NOMO-1 treated with dmso at 0.1 percent for 144 hours (cell line): ENCODE measurements at regions not wholly inside any gene's neighbourhood (a gene's known extent, or its start where the extent isn't known, plus 50 kb on each side); places are given as distances from the start of the nearest gene placed in this dataset.
"Not testable (repeated sequence)": the region's sequence is repeated elsewhere in the genome, so short reads cannot be mapped to it uniquely, and the experiment has no call there.

Experiments used
- DNase-seq: peaks from one replicate; lab custom pipeline; 2025; ENCODE audit not compliant: unreplicated experiment; lab: John Stamatoyannopoulos, UW

DNA sequence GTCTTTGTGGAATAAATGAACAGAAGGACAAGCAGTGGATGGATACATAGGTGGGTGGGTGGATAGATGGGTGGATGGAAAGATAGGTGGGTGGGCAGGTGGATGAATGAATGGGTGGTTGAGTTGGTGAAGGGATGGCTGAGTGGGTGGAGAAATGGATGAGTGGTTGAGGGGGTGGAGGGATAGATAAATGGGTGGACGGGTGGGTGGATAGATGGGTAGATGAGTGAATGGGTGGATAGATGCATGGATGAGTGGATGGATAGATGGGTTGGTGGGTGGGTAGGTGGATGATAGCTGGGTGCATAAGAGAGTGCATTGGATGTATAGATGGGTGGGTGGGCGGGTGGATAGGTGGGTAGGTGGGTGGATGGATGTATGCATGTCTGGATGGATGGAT, 63.5 kb downstream of the UNC93B1 start:
- not testable (repeated sequence) for DNase-seq

DNA sequence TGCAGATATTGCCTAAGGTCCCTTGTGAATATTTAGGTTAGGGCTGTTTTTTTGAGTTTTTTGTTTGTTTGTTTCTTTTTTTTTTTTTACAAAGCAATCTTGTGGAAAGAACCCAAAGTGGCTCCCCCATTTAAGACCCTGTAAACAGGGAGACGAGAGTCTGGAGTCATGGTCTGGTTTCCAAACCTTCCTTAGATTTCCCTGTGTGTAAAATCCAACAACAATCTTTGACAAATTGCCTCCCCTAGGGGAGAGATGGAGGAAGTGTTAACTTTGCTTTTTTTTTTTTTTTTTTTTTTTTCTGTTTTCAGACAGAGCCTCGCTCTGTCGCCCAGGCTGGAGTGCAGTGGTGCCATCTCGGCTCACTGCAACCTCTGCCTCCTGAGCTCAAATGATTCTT, 64.9 kb downstream of the UNC93B1 start:
- DNase-seq, result not testable (repeated sequence)

DNA sequence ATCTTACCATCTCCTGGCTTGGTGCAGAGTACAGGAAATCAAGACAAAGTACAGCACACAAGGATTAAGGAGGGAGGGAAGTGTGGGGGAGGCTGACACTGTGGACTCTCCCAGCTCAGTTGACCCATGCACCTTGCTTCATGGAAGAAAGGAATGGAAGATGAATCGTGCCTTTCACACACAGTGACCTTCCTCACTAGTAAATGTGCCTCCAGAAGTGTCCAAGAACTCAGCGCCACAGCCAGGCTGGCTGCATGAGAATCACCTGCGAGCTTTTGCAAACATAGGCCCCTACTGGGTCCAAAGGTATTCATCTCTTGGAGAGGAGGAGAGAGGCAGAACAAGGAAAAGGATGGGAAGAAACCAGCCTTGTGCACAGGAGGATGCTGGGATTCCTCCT, 65.5 kb downstream of the UNC93B1 start:
- DNase-seq, result not testable (repeated sequence)

DNA sequence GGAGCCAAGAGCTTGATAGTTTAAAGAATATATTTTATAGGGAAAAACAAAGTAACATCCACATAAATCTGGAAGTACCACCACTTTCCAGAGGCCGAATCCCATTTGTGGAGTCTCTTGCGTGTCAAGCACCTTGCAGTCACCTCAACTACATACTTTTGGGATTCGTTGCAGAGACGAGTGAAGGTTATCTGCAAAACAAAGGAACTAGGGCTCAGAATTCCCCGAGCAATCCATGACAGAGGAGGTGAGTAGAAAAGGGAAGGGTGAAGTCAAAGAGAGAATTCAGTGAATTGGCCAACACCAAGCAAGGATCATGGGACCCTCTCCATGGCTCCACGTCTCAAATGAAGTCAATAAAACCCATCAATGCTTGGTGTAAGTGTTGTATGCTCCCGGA, 80.3 kb downstream of the UNC93B1 start:
- not testable (repeated sequence) for DNase-seq

DNA sequence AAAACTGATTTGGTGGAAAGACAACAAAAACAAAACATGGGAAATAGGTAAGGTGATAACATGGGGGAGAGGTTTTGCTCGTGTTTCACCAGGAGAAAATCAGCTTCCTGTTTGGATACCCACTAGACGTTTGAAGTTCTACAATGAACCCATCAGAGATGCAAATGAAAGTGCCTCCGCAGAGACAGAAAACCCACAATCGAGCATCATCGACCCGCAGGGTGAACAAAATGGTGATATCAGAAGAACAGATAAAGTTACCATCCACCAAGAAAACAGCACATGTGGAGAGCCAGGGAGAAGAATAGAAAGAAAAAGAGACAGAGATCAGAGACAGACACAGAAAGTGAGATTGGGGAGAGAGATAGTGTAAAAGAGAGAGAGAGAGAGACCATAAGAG, 83.4 kb downstream of the UNC93B1 start:
- DNase-seq, result not testable (repeated sequence)

DNA sequence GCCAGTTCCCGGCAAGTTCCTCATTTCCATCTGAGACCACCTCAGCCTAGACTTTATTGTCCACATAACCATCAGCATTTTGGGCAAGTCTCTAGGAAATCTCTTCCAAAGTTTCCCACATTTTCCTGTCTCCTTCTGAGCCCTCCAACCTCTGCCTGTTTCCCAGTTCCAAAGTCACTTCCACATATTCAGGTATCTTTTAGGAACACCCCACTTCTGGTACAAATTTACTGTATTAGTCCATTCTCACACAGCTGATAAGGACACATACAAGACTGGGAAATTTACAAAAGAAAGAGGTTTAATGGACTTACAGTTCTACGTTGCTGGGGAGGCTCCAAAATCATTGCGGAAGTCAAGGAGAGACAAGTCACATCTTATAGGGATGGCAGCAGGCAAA, 91.7 kb downstream of the UNC93B1 start:
- not testable (repeated sequence) for DNase-seq

DNA sequence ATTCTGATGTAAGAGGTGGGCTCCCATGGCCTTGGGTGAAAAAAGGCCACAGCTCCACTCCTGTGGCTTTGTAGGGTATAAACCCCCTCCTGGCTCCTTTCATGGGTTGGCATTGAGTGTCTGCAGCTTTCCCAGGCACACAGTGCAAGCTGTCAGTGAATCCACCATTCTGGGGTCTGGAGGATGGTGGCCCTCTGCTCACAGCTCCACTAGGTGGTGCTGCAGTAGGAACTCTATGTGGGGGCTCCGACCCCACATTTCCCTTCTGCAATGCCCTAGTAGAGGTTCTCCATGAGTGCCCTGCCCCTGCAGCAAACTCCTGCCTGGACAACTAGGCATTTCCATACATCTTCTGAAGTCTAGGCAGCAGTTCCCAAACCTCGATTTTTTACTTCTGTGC, 92.7 kb downstream of the UNC93B1 start:
- DNase-seq, result not testable (repeated sequence)

DNA sequence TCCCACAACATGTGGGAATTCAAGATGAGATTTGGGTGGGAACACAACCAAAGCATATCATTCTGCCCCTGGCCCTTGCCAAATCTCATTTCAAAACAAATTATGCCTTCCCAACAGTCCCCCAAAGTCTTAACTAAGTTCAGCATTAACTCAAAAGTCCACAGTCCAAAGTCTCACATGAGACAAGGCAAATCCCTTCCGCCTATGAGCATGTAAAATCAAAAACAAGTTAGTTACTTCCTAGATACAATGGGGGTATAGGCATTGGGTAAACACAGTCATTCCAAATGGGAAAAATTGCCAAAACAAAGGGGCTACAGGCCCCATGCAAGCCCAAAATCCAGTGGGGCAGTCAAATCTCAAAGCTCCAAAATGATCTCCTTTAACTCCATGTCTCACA, 93.1 kb downstream of the UNC93B1 start:
- not testable (repeated sequence) for DNase-seq

DNA sequence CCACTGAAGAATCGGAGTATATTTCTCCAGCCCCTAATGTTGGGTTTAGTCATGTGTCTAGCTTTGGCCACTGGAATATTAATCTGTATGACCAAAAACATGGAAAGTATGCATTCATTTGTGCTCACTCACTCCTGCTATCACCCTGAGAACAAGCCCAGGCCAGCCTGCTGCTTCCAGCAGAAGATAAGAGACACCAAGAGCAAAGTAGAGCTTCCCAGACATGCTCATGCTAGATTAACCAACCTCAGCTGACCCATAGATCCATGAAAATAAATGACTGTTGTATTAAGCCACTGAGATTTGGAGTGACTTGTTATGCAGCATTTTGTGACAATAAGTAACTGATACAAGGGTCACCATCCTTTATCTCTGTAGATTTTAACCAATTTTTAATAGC, 96.9 kb downstream of the UNC93B1 start:
- DNase-seq, result not testable (repeated sequence)

DNA sequence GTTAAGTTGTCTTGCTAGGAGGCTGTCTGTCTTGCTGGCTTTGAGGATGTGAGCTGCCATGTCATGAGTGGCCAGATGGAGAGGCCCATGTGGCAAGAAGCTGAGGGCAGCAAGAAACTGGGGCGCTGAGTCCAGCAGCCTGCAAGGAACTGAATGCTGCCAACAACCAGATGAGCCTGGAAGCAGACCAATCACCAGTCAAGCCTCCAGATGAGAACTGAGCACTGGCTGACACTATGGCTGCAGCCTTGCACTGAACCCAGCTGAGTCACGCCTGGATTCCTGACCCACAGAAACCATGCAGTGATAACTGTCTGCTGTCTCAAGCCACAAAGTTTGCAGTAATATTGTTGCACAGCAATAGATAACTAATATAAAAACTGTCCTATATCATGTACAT, 104.4 kb downstream of the UNC93B1 start:
- not testable (repeated sequence) for DNase-seq

DNA sequence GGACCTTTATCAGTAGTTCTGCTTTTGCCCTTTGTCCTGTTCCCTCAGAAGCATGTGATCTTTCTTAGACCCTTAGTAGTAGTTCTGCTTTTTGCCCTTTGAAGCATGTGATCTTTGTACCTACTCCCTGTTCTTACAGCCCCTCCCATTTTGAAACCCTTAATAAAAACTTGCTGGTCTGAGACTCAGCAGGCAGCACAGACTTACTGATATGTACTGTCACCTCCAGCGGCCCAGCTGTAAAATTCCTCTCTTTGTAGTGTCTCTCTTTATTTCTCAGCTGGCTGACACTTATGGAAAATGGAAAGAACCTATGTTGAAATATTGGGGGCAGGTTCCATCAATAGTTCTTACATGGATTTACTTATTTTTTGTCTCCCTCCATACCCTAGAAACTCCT, 110.4 kb downstream of the UNC93B1 start:
- not testable (repeated sequence) for DNase-seq

DNA sequence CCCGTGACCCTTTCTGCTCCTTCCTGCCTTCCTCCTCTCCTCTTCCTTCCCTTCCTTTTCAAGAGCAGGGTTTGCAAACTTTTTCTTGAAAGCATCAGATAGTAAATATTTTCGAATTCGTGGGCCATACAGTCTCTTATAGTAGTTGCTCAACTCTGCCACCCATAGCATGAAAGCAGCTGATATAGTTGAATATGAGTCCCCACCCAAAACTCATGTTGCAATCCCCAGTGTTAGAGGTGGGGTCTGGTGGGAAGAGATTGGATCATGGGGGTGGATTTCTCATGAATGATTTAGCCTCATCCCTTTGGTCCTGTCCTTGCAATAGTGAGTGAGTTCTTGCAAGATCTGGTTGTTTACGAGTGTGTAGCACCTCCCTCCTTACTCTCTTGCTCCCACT, 114.3 kb downstream of the UNC93B1 start:
- DNase-seq, result not testable (repeated sequence)

DNA sequence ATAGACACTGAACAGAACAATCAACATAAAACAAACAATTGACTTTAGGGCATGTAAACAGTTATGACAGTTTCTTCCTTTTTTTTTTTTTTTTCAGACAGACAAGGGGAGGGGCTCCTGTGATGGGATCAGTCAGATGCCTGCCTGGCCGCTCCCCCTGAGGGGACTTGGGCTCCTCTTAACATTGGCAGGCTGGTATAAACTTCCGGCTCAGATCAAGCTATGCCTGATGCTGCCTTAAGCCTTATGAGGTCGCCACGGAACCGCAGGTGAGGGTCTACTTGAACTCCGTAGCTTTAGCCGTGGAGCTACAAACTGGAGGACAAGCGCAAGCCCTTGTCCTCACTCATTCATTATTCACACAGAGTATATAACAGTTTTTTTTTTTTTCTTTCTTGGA, 115.8 kb downstream of the UNC93B1 start:
- DNase-seq, result not testable (repeated sequence)

DNA sequence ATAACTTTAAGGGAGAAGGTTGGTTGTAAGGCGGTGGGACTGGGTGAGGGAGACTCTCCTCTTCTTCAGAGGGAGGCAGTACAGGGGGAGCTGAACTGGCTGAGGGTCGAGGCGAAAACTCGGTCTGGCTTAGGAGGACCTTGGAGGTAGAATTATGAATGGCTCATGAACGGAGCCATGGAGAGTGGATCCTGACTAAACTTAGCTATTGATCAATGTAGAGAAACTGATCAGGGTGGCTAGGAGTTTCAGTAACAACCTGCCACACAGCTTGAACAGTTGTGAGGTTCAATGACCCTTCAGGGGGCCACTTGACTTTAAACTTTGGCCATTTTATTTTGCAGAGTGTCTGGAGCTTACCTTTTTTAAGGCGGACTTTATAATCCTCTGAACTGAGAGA, 117.2 kb downstream of the UNC93B1 start:
- not testable (repeated sequence) for DNase-seq

DNA sequence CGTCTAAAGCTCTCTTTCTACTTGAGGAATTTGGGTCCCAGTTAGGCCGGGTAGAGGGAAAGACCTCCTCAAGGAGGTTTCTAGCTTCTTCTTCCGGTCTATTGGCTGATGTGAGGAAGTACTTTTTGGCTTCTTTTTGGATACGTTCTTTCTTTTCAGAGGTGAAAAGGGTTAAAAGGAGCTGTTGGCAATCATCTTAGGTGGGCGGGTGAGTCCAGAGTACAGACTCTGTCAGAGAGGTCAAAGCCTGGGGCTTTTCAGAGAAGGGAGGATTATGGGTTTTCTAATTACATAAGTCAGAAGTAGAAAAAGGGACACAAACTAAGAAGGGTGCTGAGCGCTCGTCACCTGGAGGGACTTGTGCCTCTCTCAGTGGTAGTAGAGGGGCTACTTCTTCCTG, 117.7 kb downstream of the UNC93B1 start:
- DNase-seq, result not testable (repeated sequence)

DNA sequence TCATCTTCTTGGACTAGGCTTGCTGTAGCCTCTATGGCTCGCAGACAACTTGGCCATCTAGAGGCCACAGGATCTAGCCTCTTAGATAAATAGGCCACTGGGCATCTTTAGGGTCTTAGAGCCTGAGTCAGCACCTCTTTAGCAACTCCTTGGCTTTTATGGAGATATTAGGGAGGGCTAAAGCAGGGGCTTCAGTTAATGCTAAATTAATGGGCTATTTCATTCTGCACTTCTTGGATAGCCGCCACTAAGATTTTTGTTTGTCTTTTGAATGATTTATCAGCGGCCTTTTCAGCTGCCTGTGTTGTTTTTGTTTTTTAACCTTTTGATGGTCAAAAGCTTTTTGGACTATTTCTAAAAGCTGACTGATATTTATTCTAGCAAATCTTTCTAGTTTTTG, 118.3 kb downstream of the UNC93B1 start:
- not testable (repeated sequence) for DNase-seq

DNA sequence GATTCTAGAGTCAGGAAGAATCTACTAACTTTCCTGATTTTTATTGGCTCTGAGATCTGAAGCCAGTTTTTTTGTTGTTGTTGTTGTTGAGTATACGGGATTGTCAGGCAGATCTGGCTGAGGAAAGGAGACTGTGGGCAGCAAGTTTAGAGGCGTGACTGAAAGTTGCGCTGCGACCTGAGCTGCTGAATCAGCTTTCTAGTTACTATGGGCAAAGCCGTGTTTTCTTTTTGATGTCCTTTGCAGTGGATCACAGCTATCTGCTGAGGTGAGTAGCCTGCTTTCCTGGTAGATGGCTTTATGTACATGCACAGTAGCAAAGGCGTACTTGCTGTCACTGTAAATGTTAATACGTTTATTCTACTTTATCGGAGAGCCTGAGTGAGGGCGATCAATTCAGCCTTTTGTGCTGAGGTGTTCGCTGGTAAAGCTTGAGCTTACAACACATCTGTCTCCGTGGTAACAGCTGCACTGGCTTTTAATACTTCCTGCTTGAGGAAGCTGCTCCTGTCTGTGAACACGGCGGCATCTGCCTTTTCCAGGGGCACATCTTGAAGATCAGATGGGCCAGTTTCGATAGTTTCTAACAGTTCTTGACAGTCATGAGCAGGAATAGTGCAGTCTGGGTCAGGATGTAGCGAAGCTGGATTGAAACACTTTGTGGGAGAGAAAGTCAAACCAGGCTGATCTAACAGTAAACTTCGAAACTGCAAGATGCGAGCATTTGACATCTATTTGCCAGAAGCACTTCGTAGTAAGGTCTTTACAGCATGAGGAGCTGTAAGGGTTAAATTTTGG, 118.9 kb downstream of the UNC93B1 start:
- not testable (repeated sequence) for DNase-seq

DNA sequence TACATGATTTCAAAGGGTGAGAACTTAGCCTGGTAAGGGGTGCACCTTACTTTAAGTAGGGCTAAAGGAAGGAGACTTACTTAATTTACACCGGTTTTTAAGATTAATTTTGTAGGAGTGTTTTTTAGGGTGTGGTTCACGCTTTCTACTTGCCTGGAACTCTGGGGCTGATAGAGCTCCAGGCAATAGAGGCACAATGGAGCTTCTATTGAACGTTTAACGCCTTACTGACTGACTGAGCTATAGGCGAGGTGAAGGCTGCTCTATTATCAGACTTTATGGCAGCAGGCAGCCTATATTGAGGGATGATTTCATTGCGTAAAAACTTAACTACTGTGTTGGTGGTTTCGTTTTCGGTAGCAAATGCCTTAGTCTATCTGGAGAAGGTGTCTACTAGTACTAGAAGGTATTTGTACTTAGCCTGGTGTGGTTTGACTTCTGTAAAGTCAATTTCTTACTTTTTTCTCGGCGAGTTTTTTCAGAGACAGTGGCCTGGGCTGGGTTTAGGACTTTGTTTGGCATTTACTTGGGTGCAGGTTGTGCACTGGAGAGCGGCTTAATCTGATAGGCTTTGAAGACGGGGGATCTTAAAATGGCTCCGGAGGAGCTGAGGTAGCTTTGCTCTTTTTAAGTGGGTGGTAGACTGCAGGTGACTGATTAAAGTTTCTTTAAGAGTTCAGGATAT, 119.7 kb downstream of the UNC93B1 start:
- not testable (repeated sequence) for DNase-seq

DNA sequence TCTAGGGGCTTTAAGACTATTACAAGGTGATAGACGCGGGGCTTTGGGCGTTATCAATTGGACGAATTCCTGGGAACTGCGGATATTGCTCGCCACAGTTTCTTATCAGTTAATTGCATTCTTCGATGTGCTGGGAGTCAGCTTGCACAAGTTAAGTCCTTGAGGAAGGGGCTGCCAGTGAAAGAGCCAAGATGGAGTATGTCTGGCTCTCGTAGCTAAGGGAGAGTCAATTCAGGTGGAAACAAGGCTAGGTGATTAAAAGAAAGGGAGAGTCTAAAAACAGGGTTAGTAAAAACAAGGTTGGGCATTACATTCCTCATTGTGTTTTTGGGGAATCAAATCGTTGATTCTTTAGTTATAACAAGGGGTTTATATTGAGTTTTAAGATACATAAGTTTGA, 121.6 kb downstream of the UNC93B1 start:
- DNase-seq, result not testable (repeated sequence)

DNA sequence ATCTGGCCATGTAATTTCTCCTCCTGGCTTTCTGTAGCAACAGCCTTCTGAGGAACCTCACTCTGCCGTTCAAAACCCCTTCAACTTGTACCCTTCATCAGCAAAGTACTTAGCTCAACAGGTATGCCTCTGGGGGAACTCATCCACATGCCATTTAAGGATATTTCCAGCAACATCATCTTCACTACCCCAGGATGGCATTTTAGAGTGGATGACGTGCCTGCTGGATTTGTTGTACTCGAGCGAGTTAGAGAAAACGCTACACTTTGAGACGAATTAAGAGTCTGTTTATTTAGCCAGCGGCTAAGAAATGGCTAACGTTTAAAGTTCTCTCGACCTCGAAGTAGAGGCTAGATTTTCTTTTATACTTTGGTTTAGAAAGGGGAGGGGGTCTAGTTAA, 122.1 kb downstream of the UNC93B1 start:
- DNase-seq, result not testable (repeated sequence)

DNA sequence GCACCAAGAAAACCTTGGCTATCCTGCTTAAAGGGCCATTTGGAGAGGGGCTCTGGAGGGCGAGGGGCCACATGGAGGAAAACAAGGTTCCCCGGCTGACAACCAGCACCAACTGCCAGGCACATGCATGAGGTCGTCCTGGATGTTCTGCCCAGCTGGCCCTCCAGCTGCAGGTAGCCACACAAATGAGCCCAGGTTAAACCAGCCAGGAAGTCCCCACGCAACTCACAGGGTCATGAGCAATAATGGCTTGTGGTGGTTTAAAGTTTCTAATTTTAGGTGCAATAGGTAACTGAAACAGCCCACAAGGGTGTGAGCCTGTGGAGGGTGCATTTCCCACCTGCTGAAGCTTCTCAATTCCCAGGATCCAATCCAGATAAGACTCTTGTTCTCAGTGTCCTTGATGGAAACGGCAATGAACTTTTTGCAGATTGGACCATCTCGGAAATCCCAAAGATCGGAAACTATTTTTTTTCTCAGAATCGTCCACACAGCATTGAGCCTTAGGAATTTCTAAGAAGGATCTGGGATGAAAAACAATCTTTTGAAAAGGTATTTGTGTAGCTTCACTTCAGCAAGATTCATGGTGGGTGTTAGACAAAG, 123.2 kb downstream of the UNC93B1 start:
- not testable (repeated sequence) for DNase-seq

DNA sequence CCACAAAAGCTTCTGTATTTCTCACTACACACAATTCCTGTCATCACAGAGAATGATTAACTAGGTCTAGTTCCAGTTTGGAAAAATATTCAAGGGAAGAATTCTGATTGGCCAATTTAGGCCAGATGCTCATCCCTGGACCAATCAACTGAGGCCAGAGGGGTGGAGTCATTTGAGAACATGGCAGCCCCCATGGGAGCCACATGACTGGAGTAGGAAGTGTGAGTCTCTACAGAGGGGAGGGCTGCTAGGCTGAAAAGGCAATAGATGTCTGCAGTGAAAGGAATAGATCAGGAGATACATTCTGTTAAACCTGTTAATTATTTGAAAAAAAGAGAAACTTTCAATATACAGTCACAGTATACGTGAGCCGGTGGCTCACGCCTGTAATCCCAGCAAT, 125.2 kb downstream of the UNC93B1 start:
- not testable (repeated sequence) for DNase-seq
